ENCODE measurements at regions not wholly inside any gene's neighbourhood (a gene's known extent, or its start where the extent isn't known, plus 50 kb on each side); places are given as distances from the start of the nearest gene placed in this dataset.
"Not testable (repeated sequence)": the region's sequence is repeated elsewhere in the genome, so short reads cannot be mapped to it uniquely, and the experiment has no call there.

DNA sequence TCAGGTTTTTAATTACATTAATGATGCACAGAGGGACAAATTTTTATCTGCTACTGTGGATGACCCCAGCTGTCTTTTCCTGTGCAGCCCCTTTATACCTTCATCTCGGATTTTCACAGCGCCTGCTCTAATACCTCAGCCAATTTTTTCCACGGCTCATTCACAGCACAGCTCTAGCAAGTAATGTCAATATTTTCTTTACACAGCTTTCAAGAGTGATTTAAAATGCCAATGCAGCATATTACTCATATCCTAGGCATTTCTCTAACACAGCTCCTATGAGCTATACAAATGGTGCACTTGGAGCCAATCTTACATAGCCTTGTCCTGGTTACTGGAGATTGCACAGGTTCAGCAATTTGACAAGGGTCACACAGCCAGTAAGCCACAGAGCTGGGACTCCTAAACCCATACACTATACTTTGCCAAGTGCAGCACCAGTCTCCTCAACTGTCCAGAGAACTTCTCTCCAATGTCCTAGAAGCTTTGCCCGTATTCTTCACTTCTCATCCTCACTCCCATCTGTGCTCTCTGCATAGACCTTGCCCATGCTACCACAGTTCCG, 661.8 kb downstream of the DTWD2 start:
- H3K4me3 Mint-ChIP-seq (ENCODE audit: low read depth, unreplicated experiment) = no peak overlapping the region
- H3K27ac Mint-ChIP-seq (ENCODE audit: unreplicated experiment) = no peak overlapping the region
- no TSS peak for BruUV-seq (replicated peaks)
- H3K9me3 Mint-ChIP-seq (ENCODE audit: low read depth, unreplicated experiment) = peaks cover 18% of the 10 kb centered on the region
- TF ChIP-seq, protein P1, sequence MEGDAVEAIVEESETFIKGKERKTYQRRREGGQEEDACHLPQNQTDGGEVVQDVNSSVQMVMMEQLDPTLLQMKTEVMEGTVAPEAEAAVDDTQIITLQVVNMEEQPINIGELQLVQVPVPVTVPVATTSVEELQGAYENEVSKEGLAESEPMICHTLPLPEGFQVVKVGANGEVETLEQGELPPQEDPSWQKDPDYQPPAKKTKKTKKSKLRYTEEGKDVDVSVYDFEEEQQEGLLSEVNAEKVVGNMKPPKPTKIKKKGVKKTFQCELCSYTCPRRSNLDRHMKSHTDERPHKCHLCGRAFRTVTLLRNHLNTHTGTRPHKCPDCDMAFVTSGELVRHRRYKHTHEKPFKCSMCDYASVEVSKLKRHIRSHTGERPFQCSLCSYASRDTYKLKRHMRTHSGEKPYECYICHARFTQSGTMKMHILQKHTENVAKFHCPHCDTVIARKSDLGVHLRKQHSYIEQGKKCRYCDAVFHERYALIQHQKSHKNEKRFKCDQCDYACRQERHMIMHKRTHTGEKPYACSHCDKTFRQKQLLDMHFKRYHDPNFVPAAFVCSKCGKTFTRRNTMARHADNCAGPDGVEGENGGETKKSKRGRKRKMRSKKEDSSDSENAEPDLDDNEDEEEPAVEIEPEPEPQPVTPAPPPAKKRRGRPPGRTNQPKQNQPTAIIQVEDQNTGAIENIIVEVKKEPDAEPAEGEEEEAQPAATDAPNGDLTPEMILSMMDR (IDR thresholded peaks at IDR 0.05; ENCODE audit: unreplicated experiment) = no peak
- intact Hi-C loops (cut with micrococcal nuclease; ENCODE audit: unreplicated experiment) = no loop called here
- no peaks in the 10 kb centered on the region for H3K4me1 Mint-ChIP-seq (ENCODE audit: low read depth, unreplicated experiment)
- no peak for DNase-seq
- H3K27me3 Mint-ChIP-seq (ENCODE audit: unreplicated experiment) = no peaks in the 10 kb centered on the region
- CTCF ChIA-PET = no interaction called here
- no peaks in the 10 kb centered on the region for H3K36me3 Mint-ChIP-seq (ENCODE audit: insufficient read depth, unreplicated experiment)

DNA sequence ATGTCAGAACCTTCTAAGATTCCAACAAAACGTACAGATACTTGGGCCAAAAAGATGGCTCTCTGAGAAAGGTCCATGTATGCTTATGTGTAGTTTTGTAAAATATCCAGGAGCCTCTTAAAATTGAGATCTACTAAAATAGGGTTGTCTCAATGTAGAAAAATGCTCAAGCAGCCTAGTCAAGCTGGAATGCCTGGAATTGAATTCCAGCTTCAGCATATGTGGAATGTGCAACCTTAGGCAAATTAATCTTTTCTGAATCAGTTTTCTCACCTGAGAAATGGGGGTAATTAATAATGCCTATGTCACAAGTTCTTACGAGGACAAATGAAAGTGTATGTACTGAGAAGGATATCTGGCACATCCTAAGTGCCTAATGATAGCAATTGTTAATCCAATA, 662.4 kb downstream of the DTWD2 start:
- CTCF ChIA-PET = no interaction called here
- TF ChIP-seq, protein P1 (IDR thresholded peaks at IDR 0.05; ENCODE audit: unreplicated experiment) = no peak
- H3K36me3 Mint-ChIP-seq (ENCODE audit: insufficient read depth, unreplicated experiment) = no peaks in the 10 kb centered on the region

GRCh38 chr5:118323723-118324122, 664.6 kb downstream of the DTWD2 start:
- intact Hi-C loops (cut with micrococcal nuclease; ENCODE audit: unreplicated experiment); H3K27ac Mint-ChIP-seq (ENCODE audit: unreplicated experiment); H3K4me3 Mint-ChIP-seq (ENCODE audit: low read depth, unreplicated experiment); DNase-seq; BruUV-seq (replicated peaks); H3K4me1 Mint-ChIP-seq (ENCODE audit: low read depth, unreplicated experiment); H3K36me3 Mint-ChIP-seq (ENCODE audit: insufficient read depth, unreplicated experiment); H3K27me3 Mint-ChIP-seq (ENCODE audit: unreplicated experiment); CTCF ChIA-PET: not testable (repeated sequence)
- H3K9me3 Mint-ChIP-seq (ENCODE audit: low read depth, unreplicated experiment) = peaks cover 24% of the 10 kb centered on the region

More for the DNA sequence above, 662.4 kb downstream of the DTWD2 start:
- no peak for DNase-seq
- BruUV-seq (replicated peaks) = no TSS peak
- intact Hi-C loops (cut with micrococcal nuclease; ENCODE audit: unreplicated experiment) = no loop called here
- H3K4me3 Mint-ChIP-seq (ENCODE audit: low read depth, unreplicated experiment) = no peak overlapping the region
- H3K4me1 Mint-ChIP-seq (ENCODE audit: low read depth, unreplicated experiment) = no peaks in the 10 kb centered on the region
- H3K27me3 Mint-ChIP-seq (ENCODE audit: unreplicated experiment) = no peaks in the 10 kb centered on the region
- H3K9me3 Mint-ChIP-seq (ENCODE audit: low read depth, unreplicated experiment) = peaks cover 19% of the 10 kb centered on the region
- no peak overlapping the region for H3K27ac Mint-ChIP-seq (ENCODE audit: unreplicated experiment)

DNA sequence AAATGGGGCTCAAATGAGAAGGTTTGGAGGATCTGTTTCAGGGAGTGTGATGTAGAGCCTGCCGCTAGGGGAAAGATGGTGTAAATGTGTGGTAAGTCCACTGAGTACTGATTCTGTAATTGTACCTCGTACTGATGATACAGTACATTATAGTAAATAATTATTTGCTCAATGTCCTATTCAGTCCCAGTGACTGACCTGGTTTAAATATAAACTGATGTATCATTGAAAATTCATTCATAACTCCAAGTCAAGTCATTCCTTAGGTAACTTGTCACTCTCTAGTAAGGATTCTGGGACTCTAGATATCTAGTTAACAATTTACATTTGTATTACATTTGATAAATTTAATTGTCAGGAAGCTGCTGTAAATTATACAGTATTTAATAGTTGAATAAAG, 667.3 kb downstream of the DTWD2 start:
- Mint-ChIP-seq H3K27ac (ENCODE audit: unreplicated experiment) (no peak overlapping the region), H3K27me3 (ENCODE audit: unreplicated experiment) (no peaks in the 10 kb centered on the region), H3K4me3 (ENCODE audit: low read depth, unreplicated experiment) (no peak overlapping the region), H3K4me1 (ENCODE audit: low read depth, unreplicated experiment) (no peaks in the 10 kb centered on the region), H3K36me3 (ENCODE audit: insufficient read depth, unreplicated experiment) (no peaks in the 10 kb centered on the region), H3K9me3 (ENCODE audit: low read depth, unreplicated experiment) (peaks cover 16% of the 10 kb centered on the region)
- CTCF ChIA-PET = no interaction called here
- TF ChIP-seq, protein P1 (IDR thresholded peaks at IDR 0.05; ENCODE audit: unreplicated experiment) = no peak
- DNase-seq = no peak
- intact Hi-C loops (cut with micrococcal nuclease; ENCODE audit: unreplicated experiment) = no loop called here
- BruUV-seq (replicated peaks) = no TSS peak

- BruUV-seq (replicated peaks) = no TSS peak
- intact Hi-C loops (cut with micrococcal nuclease; ENCODE audit: unreplicated experiment) = no loop called here
- no peaks in the 10 kb centered on the region for H3K27me3 Mint-ChIP-seq (ENCODE audit: unreplicated experiment)
- peaks cover 16% of the 10 kb centered on the region for H3K9me3 Mint-ChIP-seq (ENCODE audit: low read depth, unreplicated experiment)
- CTCF ChIA-PET = no interaction called here
- no peak overlapping the region for H3K27ac Mint-ChIP-seq (ENCODE audit: unreplicated experiment)
- H3K4me1 Mint-ChIP-seq (ENCODE audit: low read depth, unreplicated experiment) = no peaks in the 10 kb centered on the region
- TF ChIP-seq, protein P1 (IDR thresholded peaks at IDR 0.05; ENCODE audit: unreplicated experiment) = no peak
- no peak for DNase-seq
- no peaks in the 10 kb centered on the region for H3K36me3 Mint-ChIP-seq (ENCODE audit: insufficient read depth, unreplicated experiment)
- H3K4me3 Mint-ChIP-seq (ENCODE audit: low read depth, unreplicated experiment) = no peak overlapping the region
These were observed 668.2 kb downstream of the DTWD2 start for GRCh38 chr5:118320121-118320520.
